A549 (cell line): ENCODE measurements at regions not wholly inside any gene's neighbourhood (a gene's known extent, or its start where the extent isn't known, plus 50 kb on each side); places are given as distances from the start of the nearest gene placed in this dataset.

Experiments used
- ATAC-seq, 2 experiments: fragments of 200-7000 bp in 1 of 2; fragments of >200 bp in 1 of 2; cut with Nextera tagmentation in 1 of 2; cut with Tn5 transposase in 1 of 2; 3 replicates each; pipeline versions ENCODE4 v1.8.0 to v1.9.1; 2018 to 2020; ENCODE audit warnings: mild to moderate bottlenecking in 1 of 2, moderate library complexity in 1 of 2
- CTCF ChIA-PET: fragments of 300-600 bp; sonication (Branson Sonifier 250); formaldehyde crosslinking; extraction: SDS; loops from one replicate; lab custom pipeline; 2021; ENCODE audit warnings: antibody characterized with exemption, inconsistent platforms; lab: Yijun Ruan, JAX
- POLR2A ChIA-PET: fragments of 350-600 bp; formaldehyde crosslinking; extraction: SDS; loops from one replicate; lab custom pipeline; 2021; ENCODE audit warnings: antibody characterized with exemption, inconsistent platforms; lab: Yijun Ruan, JAX
- DNase-seq, 2 experiments: peaks; one replicate each; pipeline versions ENCODE4 v3.0.0 to v3.0.0-alpha.2; 2011 to 2016; ENCODE audit warnings: low read depth in 1 of 2, low spot score in 1 of 2
- FAIRE-seq: peaks from 2 replicates; lab custom pipeline; 2011; peaks lifted over from hg19 to GRCh38; lab: Jason Lieb, UNC
- H3K27ac ChIP-seq, 2 experiments: fragments of >200 bp; sonication (Bioruptor Twin); formaldehyde crosslinking; 3 replicates each; pipeline ENCODE4 v1.5.1; 2016 to 2017
- H3K4me1 ChIP-seq: fragments of >200 bp; sonication (Bioruptor Twin); formaldehyde crosslinking; 3 replicates; pipeline ENCODE4 v1.6.1; 2016
- H3K4me2 ChIP-seq: fragments of >200 bp; sonication (Bioruptor Twin); formaldehyde crosslinking; 3 replicates; pipeline ENCODE4 v1.6.1; 2016
- H3K4me3 ChIP-seq: fragments of >200 bp; sonication (Bioruptor Twin); formaldehyde crosslinking; 3 replicates; pipeline ENCODE4 v1.5.1; 2016
- H3K9me3 ChIP-seq: fragments of >200 bp; sonication (Bioruptor Twin); formaldehyde crosslinking; 3 replicates; pipeline ENCODE4 v1.6.1; 2016
- BHLHE40 ChIP-seq: IDR thresholded peaks from 2 replicates; pipeline ENCODE4 v1.6.1; 2012; ENCODE audit warnings: low read depth, low read length, inconsistent platforms
- CBX8 ChIP-seq: fragments of 200-600 bp; sonication (generic); IDR thresholded peaks from 2 replicates; pipeline ENCODE4 v1.6.1; 2016
- CEBPB ChIP-seq, 2 experiments: fragments of >200 bp in 1 of 2; sonication (Bioruptor Twin) in 1 of 2; formaldehyde crosslinking in 1 of 2; IDR thresholded peaks; 2 replicates each; pipeline ENCODE4 v1.6.1; 2012 to 2016
- CHD2 ChIP-seq: fragments of 150-350 bp; IDR thresholded peaks from 2 replicates; pipeline ENCODE4 v1.6.1; 2014; ENCODE audit warnings: low read length; ENCODE audit not compliant: partially characterized antibody
- CHD4 ChIP-seq: fragments of 200-600 bp; sonication (generic); IDR thresholded peaks from 2 replicates; pipeline ENCODE4 v1.6.1; 2016; ENCODE audit warnings: antibody characterized with exemption, mild to moderate bottlenecking, borderline replicate concordance
- ESRRA ChIP-seq: fragments of 150-350 bp; IDR thresholded peaks from 2 replicates; pipeline ENCODE4 v1.6.1; 2014; ENCODE audit warnings: mild to moderate bottlenecking, low read length, borderline replicate concordance
- FOSB ChIP-seq: fragments of 250-450 bp; sonication (Bioruptor Pico); IDR thresholded peaks from 2 replicates; pipeline ENCODE4 v1.5.0; 2020; ENCODE audit warnings: mild to moderate bottlenecking, moderate library complexity
- FOXS1 ChIP-seq: fragments of 250-450 bp; sonication (Bioruptor Pico); IDR thresholded peaks from 2 replicates; pipeline ENCODE4 v1.5.0; 2020; ENCODE audit warnings: mild to moderate bottlenecking, moderate library complexity
- HEYL ChIP-seq: fragments of 250-450 bp; sonication (Bioruptor Pico); IDR thresholded peaks from 2 replicates; pipeline ENCODE4 v1.8.0; 2021; ENCODE audit warnings: mild to moderate bottlenecking, moderate library complexity
- HOXA7 ChIP-seq: fragments of 250-450 bp; sonication (Bioruptor Pico); IDR thresholded peaks from 2 replicates; pipeline ENCODE4 v1.5.0; 2020; ENCODE audit warnings: mild to moderate bottlenecking, moderate library complexity
- HOXB13 ChIP-seq: fragments of 250-450 bp; sonication (Bioruptor Pico); IDR thresholded peaks from 2 replicates; pipeline ENCODE4 v1.5.0; 2020; ENCODE audit warnings: low read depth, mild to moderate bottlenecking, moderate library complexity
- JUNB ChIP-seq: fragments of >200 bp; sonication (Bioruptor Twin); formaldehyde crosslinking; IDR thresholded peaks from 2 replicates; pipeline ENCODE4 v1.6.1; 2016
- KDM1A ChIP-seq: fragments of 200-600 bp; sonication (generic); IDR thresholded peaks from 2 replicates; pipeline ENCODE4 v1.6.1; 2016; ENCODE audit warnings: low read depth, mild to moderate bottlenecking
- NR3C1 ChIP-seq: fragments of >200 bp; sonication (Bioruptor Twin); formaldehyde crosslinking; IDR thresholded peaks from 3 replicates; pipeline ENCODE4 v1.6.1; 2017
- PHF8 ChIP-seq: fragments of 200-600 bp; sonication (generic); IDR thresholded peaks from 2 replicates; pipeline ENCODE4 v1.6.1; 2016; ENCODE audit warnings: low read depth, mild to moderate bottlenecking, antibody characterized with exemption, moderate library complexity, borderline replicate concordance
- POLR2A ChIP-seq: IDR thresholded peaks from 2 replicates; pipeline ENCODE4 v1.6.1; 2012; ENCODE audit warnings: mild to moderate bottlenecking, low read length
- RCOR1 ChIP-seq: fragments of 150-350 bp; IDR thresholded peaks from 2 replicates; pipeline ENCODE4 v1.6.1; 2014; ENCODE audit warnings: antibody characterized with exemption, low read length, low read depth
- REST ChIP-seq: fragments of 200-600 bp; sonication (generic); IDR thresholded peaks from 2 replicates; pipeline ENCODE4 v1.6.1; 2016; ENCODE audit warnings: antibody characterized with exemption, mild to moderate bottlenecking, moderate library complexity
- RNF2 ChIP-seq: fragments of 200-600 bp; sonication (generic); IDR thresholded peaks from 2 replicates; pipeline ENCODE4 v1.6.1; 2016; ENCODE audit warnings: low read depth, mild to moderate bottlenecking, antibody characterized with exemption, moderate library complexity, borderline replicate concordance
- SREBF2 ChIP-seq: fragments of 450-650 bp; IDR thresholded peaks from 2 replicates; pipeline ENCODE4 v1.6.1; 2014; ENCODE audit warnings: mild to moderate bottlenecking, moderate library complexity
- ZC3H11A ChIP-seq: fragments of 450-650 bp; IDR thresholded peaks from 2 replicates; pipeline ENCODE4 v1.6.1; 2014; ENCODE audit warnings: antibody characterized with exemption, mild to moderate bottlenecking
- ZNF302 ChIP-seq: fragments of 250-450 bp; sonication (Bioruptor Pico); IDR thresholded peaks from 2 replicates; pipeline ENCODE4 v1.9.0; 2021; ENCODE audit warnings: inconsistent platforms, mild to moderate bottlenecking, moderate library complexity
- WGBS: methylation state at CpG from one replicate; pipeline ENCODE4 v1.1.6; 2017; ENCODE audit errors: missing lambda C conversion rate; 5-methylcytosine and 5-hydroxymethylcytosine counted together
- TF ChIP-seq, protein P1 (sequence below): fragments of >200 bp; sonication (Bioruptor Twin); formaldehyde crosslinking; IDR thresholded peaks from 3 replicates; pipeline ENCODE4 v1.5.1; 2016
- TF ChIP-seq, protein P2 (sequence below): fragments of >200 bp; sonication (Bioruptor Twin); formaldehyde crosslinking; IDR thresholded peaks from 2 replicates; pipeline ENCODE4 v1.6.1; 2016

- TF ChIP-seq, protein P1, sequence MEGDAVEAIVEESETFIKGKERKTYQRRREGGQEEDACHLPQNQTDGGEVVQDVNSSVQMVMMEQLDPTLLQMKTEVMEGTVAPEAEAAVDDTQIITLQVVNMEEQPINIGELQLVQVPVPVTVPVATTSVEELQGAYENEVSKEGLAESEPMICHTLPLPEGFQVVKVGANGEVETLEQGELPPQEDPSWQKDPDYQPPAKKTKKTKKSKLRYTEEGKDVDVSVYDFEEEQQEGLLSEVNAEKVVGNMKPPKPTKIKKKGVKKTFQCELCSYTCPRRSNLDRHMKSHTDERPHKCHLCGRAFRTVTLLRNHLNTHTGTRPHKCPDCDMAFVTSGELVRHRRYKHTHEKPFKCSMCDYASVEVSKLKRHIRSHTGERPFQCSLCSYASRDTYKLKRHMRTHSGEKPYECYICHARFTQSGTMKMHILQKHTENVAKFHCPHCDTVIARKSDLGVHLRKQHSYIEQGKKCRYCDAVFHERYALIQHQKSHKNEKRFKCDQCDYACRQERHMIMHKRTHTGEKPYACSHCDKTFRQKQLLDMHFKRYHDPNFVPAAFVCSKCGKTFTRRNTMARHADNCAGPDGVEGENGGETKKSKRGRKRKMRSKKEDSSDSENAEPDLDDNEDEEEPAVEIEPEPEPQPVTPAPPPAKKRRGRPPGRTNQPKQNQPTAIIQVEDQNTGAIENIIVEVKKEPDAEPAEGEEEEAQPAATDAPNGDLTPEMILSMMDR: no peak
- TF ChIP-seq RCOR1 (no peak), POLR2A (no peak)
These were observed 99.9 kb upstream of the FAM20A start (continued) for GRCh38 chr17:68701046-68701445.

- peaks cover 7% of the 10 kb centered on the region; the same call in 1 of the 3 replicates for H3K4me1 ChIP-seq
- no peak for TF ChIP-seq HOXB13
- no peak for TF ChIP-seq KDM1A
- TF ChIP-seq CHD2: no peak
- ChIA-PET POLR2A (no interaction called here), CTCF (no interaction called here)
- ATAC-seq (no peak), FAIRE-seq (no peak), DNase-seq (no peak)
- no peak overlapping the region for H3K4me3 ChIP-seq
- no peaks in the 10 kb centered on the region for H3K9me3 ChIP-seq
- no peak overlapping the region for H3K27ac ChIP-seq
- H3K4me2 ChIP-seq: no peak overlapping the region
- 48% methylated on average over 4 of the region's 4 CpGs for WGBS
These were observed 99.3 kb upstream of the FAM20A start for GRCh38 chr17:68700421-68700820.

DNA sequence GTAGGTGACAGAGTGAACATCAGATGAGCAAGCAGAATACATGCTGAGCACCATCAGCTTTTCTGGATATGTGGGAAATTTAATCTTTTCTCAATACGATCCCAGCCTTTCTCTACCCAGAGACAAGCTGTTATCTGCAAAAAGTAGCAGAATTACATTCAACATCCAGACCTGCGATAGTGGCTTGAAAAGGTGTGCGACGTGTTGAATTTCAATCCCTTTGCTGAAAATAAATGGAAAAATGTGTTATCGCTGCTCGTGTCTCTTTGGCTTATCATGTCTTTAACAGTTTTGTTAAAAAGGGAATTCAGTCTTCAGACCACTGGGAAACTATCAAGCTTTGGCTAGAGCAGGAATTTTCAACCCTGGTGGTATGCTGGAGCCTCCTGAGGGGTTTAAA, 98.8 kb upstream of the FAM20A start:
- 77% methylated on average over 6 of the region's 6 CpGs for WGBS

GRCh38 chr17:68698746-68699145, 97.6 kb upstream of the FAM20A start:
- ATAC-seq (no peak), DNase-seq (no peak), FAIRE-seq (no peak)
- no peak overlapping the region for H3K4me2 ChIP-seq
- CTCF ChIA-PET: interaction anchor here (0.6 kb wide), 1 partner anchor 537 kb away, joined by 3 read pairs; no protein-coding TSS in a partner anchor
- no peak overlapping the region for H3K4me3 ChIP-seq
- peaks cover 7% of the 10 kb centered on the region; the same call in 1 of the 3 replicates for H3K4me1 ChIP-seq
- POLR2A ChIA-PET: no interaction called here
- H3K9me3 ChIP-seq: no peaks in the 10 kb centered on the region
- 18% methylated on average over 3 of the region's 3 CpGs for WGBS
- peak overlapping the region in 1 of 2 experiments; percentile 32; a peak in 1 of 6 replicates for H3K27ac ChIP-seq
- TF ChIP-seq REST: no peak
- no peak for TF ChIP-seq BHLHE40
- no peak for TF ChIP-seq FOXS1 (CRISPR knock-in tag)
- TF ChIP-seq, protein P1: no peak
- TF ChIP-seq NR3C1: no peak
- TF ChIP-seq HEYL: no peak
- no peak for TF ChIP-seq ZNF302 (CRISPR knock-in tag)
- TF ChIP-seq HOXB13: no peak
- TF ChIP-seq RNF2: no peak
- TF ChIP-seq CHD4: no peak

More for the DNA sequence above, 98.8 kb upstream of the FAM20A start:
- ChIA-PET CTCF (no interaction called here), POLR2A (no interaction called here)
- H3K4me3 ChIP-seq: no peak overlapping the region
- TF ChIP-seq SREBF2 (no peak), FOSB (CRISPR knock-in tag) (no peak), HEYL (no peak), NR3C1 (no peak), POLR2A (no peak), JUNB (no peak), CHD4 (no peak), CEBPB (IDR thresholded peaks at IDR 0.05) (no peak), CBX8 (no peak), FOXS1 (CRISPR knock-in tag) (no peak), HOXA7 (CRISPR knock-in tag) (no peak), PHF8 (no peak), RNF2 (no peak), ZC3H11A (no peak), HOXB13 (no peak), ESRRA (no peak)
- TF ChIP-seq, protein P1: no peak
- TF ChIP-seq, protein P2, sequence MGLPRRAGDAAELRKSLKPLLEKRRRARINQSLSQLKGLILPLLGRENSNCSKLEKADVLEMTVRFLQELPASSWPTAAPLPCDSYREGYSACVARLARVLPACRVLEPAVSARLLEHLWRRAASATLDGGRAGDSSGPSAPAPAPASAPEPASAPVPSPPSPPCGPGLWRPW: no peak
- no peak overlapping the region for H3K4me2 ChIP-seq
- FAIRE-seq (peak; percentile 49), DNase-seq (no peak), ATAC-seq (no peak)
- no peak overlapping the region for H3K27ac ChIP-seq
- H3K4me1 ChIP-seq: peaks cover 7% of the 10 kb centered on the region; the same call in 1 of the 3 replicates
- no peaks in the 10 kb centered on the region for H3K9me3 ChIP-seq
